ENCODE measurements at regions not wholly inside any gene's neighbourhood (a gene's known extent, or its start where the extent isn't known, plus 50 kb on each side); places are given as distances from the start of the nearest gene placed in this dataset.

DNA sequence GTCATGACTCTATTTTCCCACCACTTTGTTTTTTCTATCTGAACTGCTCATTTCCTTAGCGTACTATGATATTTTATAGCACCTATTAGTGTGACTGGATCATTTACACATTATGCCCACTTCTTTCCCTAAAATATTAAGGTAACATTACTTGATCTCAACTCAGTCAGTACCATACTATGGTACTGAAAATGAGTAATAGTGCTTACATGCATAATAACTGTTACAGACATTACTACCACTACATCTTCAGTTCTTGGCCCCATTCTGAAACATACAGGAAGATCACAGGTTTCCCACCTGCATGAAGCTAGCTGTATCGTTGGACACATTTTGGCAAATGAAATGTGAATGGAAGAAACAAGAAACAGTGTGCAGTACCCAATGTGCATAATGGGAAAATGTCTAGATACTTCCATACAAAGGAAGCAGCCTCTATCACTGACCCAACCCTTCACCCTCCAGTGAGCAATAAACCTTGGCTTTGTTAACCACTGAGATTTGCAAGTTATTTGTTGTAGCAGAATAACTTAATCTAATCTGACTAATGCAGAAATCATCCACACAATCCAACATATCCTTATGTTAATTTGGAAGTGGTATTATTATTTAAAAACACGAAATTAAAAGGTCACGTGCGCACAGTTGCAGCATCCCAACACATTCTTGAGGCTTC is 108.6 kb upstream of the DOK5 start:
- Histone ChIP-seq H3K27me3 (ENCODE audit: control insufficient read depth, insufficient read depth, low read length) (no peaks in the 10 kb centered on the region), H3K4me3 (ENCODE audit: low read length) (no peak overlapping the region), H3K9me3 (ENCODE audit: control insufficient read depth, low read depth, low read length) (no peaks in the 10 kb centered on the region), H3K36me3 (ENCODE audit: control insufficient read depth, low read depth, low read length) (no peaks in the 10 kb centered on the region), H3K27ac (ENCODE audit: low read length) (no peak overlapping the region), H3K9ac (ENCODE audit: low read length) (no peak overlapping the region), H3K4me1 (ENCODE audit: control insufficient read depth, low read depth, low read length) (peaks cover 7% of the 10 kb centered on the region)

DNA sequence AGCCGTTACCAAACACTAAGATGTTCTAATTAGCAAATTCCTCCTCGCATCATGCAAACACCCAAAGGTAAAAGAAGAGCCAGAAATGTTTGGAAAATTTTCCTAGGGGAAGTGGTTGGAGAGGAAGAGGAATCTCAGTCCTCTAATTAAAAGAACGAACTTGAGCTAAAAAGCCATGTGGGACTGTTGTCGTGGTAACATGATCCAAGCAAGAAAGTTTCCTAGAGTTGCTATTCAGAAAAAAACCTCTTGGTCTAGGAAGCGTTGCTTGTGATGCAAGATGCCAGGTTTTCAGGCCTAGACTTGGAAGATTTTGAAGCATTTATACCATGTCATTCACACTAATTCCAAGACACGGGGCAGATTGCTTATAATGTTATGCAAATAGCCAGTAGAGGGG is 106.8 kb upstream of the DOK5 start:
- no peak overlapping the region for H3K4me3 ChIP-seq (ENCODE audit: low read length)
- peaks cover 7% of the 10 kb centered on the region for H3K4me1 ChIP-seq (ENCODE audit: control insufficient read depth, low read depth, low read length)
- no peaks in the 10 kb centered on the region for H3K9me3 ChIP-seq (ENCODE audit: control insufficient read depth, low read depth, low read length)
- no peaks in the 10 kb centered on the region for H3K27me3 ChIP-seq (ENCODE audit: control insufficient read depth, insufficient read depth, low read length)
- H3K36me3 ChIP-seq (ENCODE audit: control insufficient read depth, low read depth, low read length) = no peaks in the 10 kb centered on the region
- H3K9ac ChIP-seq (ENCODE audit: low read length) = no peak overlapping the region
- no peak overlapping the region for H3K27ac ChIP-seq (ENCODE audit: low read length)

DNA sequence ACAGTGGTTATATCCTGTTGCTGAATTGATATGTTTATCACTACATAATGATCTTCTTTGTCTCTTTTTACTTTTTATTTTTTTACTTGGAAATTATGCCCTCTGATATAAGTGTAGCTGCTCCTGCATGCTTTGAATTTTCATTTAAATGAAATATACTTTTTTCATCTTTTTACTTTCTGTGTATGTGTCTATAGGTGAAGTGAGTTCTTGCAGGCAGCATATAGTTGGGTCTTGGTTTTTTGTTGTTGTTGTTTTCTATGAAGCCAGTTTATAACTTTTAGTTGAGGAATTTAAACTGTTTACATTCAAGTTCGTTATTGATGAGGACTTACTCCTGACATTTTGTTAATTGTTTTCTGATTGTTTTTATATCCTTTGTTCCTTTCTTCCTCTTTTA is 103.1 kb upstream of the DOK5 start:
- Histone ChIP-seq H3K9me3 (ENCODE audit: control insufficient read depth, low read depth, low read length) (no peaks in the 10 kb centered on the region), H3K27ac (ENCODE audit: low read length) (no peak overlapping the region), H3K4me3 (ENCODE audit: low read length) (no peak overlapping the region), H3K27me3 (ENCODE audit: control insufficient read depth, insufficient read depth, low read length) (no peaks in the 10 kb centered on the region), H3K9ac (ENCODE audit: low read length) (no peak overlapping the region), H3K36me3 (ENCODE audit: control insufficient read depth, low read depth, low read length) (no peaks in the 10 kb centered on the region), H3K4me1 (ENCODE audit: control insufficient read depth, low read depth, low read length) (peaks cover 7% of the 10 kb centered on the region)

GRCh38 chr20:54377992-54378773 is 97.2 kb upstream of the DOK5 start:
- no peak overlapping the region for H3K4me3 ChIP-seq (ENCODE audit: low read length)
- peaks cover 7% of the 10 kb centered on the region for H3K4me1 ChIP-seq (ENCODE audit: control insufficient read depth, low read depth, low read length)
- no peak overlapping the region for H3K27ac ChIP-seq (ENCODE audit: low read length)
- H3K9me3 ChIP-seq (ENCODE audit: control insufficient read depth, low read depth, low read length) = no peaks in the 10 kb centered on the region
- no peak overlapping the region for H3K9ac ChIP-seq (ENCODE audit: low read length)
- no peaks in the 10 kb centered on the region for H3K36me3 ChIP-seq (ENCODE audit: control insufficient read depth, low read depth, low read length)
- H3K27me3 ChIP-seq (ENCODE audit: control insufficient read depth, insufficient read depth, low read length) = no peaks in the 10 kb centered on the region

DNA sequence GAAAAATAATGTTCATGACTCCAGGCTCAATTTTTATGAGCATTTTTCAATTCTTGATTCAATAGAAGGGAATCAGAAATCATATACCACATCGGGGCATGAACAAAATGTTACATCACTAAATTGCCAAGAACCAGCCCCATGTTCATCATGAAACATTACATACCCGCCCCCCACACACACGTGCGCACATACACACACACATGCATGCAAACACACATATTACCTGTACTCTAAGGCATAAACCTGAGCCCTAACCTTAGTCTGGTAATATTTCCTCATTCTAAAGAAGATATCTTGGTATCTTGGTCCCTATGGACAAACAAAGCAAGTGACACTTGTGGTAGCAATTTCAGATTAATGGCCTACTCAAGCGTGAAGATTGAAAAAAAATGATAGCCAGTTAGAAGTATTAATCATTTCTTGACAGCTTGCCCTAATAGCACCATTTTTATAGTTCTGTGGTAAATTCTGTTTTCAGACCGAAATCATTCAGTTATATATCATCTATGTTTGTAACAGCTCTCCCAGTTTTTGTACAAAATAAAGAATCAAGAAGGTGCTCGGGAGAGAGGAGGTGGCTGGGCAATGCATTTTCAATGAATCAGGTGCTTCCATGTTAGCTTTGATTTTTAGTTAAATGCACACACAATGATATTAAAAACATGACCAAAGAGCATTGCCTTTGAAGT is 95.4 kb upstream of the DOK5 start:
- no peaks in the 10 kb centered on the region for H3K9me3 ChIP-seq (ENCODE audit: control insufficient read depth, low read depth, low read length)
- no peak overlapping the region for H3K4me3 ChIP-seq (ENCODE audit: low read length)
- no peaks in the 10 kb centered on the region for H3K27me3 ChIP-seq (ENCODE audit: control insufficient read depth, insufficient read depth, low read length)
- H3K9ac ChIP-seq (ENCODE audit: low read length) = no peak overlapping the region
- no peak overlapping the region for H3K27ac ChIP-seq (ENCODE audit: low read length)
- no peaks in the 10 kb centered on the region for H3K36me3 ChIP-seq (ENCODE audit: control insufficient read depth, low read depth, low read length)
- H3K4me1 ChIP-seq (ENCODE audit: control insufficient read depth, low read depth, low read length) = peaks cover 7% of the 10 kb centered on the region

GRCh38 chr20:54382419-54382818 is 93.0 kb upstream of the DOK5 start:
- no peaks in the 10 kb centered on the region for H3K27me3 ChIP-seq (ENCODE audit: control insufficient read depth, insufficient read depth, low read length)
- H3K4me1 ChIP-seq (ENCODE audit: control insufficient read depth, low read depth, low read length) = peaks cover 7% of the 10 kb centered on the region
- H3K4me3 ChIP-seq (ENCODE audit: low read length) = no peak overlapping the region
- no peak overlapping the region for H3K9ac ChIP-seq (ENCODE audit: low read length)
- no peaks in the 10 kb centered on the region for H3K9me3 ChIP-seq (ENCODE audit: control insufficient read depth, low read depth, low read length)
- no peak overlapping the region for H3K27ac ChIP-seq (ENCODE audit: low read length)
- no peaks in the 10 kb centered on the region for H3K36me3 ChIP-seq (ENCODE audit: control insufficient read depth, low read depth, low read length)

GRCh38 chr20:54385746-54386145 is 89.6 kb upstream of the DOK5 start:
- no peak overlapping the region for H3K27ac ChIP-seq (ENCODE audit: low read length)
- no peak overlapping the region for H3K4me3 ChIP-seq (ENCODE audit: low read length)
- H3K27me3 ChIP-seq (ENCODE audit: control insufficient read depth, insufficient read depth, low read length) = no peaks in the 10 kb centered on the region
- no peaks in the 10 kb centered on the region for H3K36me3 ChIP-seq (ENCODE audit: control insufficient read depth, low read depth, low read length)
- no peak overlapping the region for H3K9ac ChIP-seq (ENCODE audit: low read length)
- H3K4me1 ChIP-seq (ENCODE audit: control insufficient read depth, low read depth, low read length) = peaks cover 7% of the 10 kb centered on the region
- H3K9me3 ChIP-seq (ENCODE audit: control insufficient read depth, low read depth, low read length) = no peaks in the 10 kb centered on the region

DNA sequence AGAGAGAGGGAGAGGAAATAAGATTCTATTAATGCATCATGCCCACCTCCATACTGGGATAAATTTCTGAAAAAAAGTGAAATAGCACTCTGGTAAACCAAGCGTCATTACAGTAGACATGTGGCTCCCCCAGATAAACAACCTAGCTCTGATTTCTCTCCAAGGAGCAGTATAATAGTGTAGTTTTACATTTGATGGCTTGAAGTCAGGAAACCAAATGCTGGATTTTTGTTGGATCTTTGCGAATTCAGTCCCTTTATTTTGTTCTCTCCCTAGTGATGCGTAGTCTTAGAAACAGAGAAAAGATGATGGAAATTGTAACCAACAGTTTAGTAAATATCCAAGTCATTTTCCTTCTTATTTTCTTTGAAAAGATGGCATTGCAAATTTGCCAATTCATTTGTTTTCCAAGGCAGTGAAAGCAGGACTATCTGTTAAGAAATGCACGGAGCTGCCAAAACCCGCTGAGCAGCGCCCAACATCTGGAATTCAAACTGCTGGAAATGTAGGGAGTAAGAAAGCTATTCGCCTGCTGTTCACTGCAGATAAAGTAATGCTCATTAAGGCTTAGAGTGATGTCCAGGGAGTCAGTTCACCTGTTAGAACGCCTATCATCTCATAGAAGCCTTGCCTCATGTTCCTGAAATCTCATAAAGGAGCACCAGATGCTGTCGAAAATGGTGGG is 85.7 kb upstream of the DOK5 start:
- Histone ChIP-seq H3K36me3 (ENCODE audit: control insufficient read depth, low read depth, low read length) (no peaks in the 10 kb centered on the region), H3K27ac (ENCODE audit: low read length) (no peak overlapping the region), H3K9ac (ENCODE audit: low read length) (no peak overlapping the region), H3K9me3 (ENCODE audit: control insufficient read depth, low read depth, low read length) (no peaks in the 10 kb centered on the region), H3K4me1 (ENCODE audit: control insufficient read depth, low read depth, low read length) (no peaks in the 10 kb centered on the region), H3K27me3 (ENCODE audit: control insufficient read depth, insufficient read depth, low read length) (no peaks in the 10 kb centered on the region), H3K4me3 (ENCODE audit: low read length) (no peak overlapping the region)

DNA sequence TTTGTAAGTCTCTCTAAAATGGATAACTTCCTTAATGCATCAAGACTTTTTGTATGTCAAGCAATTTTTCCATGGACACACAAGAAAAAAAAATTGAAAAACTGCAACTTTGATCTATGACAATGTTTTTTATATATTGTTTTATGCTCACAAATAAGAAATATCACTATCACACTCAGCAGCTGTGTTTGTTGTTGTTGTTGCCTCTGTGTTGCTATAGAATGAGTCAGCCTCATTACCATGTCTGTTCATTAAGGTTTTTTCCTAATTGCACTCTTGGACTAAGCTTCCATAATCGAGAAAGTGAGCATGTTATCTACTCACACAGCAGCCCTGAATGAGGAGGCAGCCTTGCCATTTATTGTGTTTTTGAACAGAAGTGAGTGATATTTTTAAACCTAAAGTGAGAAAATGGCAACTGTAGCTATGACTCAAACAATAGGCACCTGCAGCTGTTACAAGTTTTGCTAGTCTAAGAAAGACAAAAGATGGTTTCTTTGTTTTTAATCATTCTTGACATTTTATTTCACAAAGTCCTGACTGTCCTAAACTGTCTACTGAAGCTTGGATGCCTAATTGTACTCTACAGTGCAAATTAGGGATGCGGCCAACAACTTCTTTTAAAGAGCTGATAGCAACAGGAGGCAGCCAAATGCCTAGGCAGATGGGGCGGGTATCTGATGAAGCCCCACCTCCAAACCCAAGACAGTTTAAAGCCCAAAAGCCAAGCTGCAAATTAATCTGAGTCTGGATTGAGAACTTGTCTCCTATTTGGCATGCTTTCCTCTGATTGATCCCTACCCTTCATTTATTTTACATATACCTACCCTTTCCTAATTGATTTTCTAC is 77.9 kb upstream of the DOK5 start:
- no peaks in the 10 kb centered on the region for H3K36me3 ChIP-seq (ENCODE audit: control insufficient read depth, low read depth, low read length)
- H3K4me3 ChIP-seq (ENCODE audit: low read length) = no peak overlapping the region
- no peaks in the 10 kb centered on the region for H3K9me3 ChIP-seq (ENCODE audit: control insufficient read depth, low read depth, low read length)
- no peak overlapping the region for H3K27ac ChIP-seq (ENCODE audit: low read length)
- peaks cover 9% of the 10 kb centered on the region for H3K4me1 ChIP-seq (ENCODE audit: control insufficient read depth, low read depth, low read length)
- no peak overlapping the region for H3K9ac ChIP-seq (ENCODE audit: low read length)
- no peaks in the 10 kb centered on the region for H3K27me3 ChIP-seq (ENCODE audit: control insufficient read depth, insufficient read depth, low read length)

DNA sequence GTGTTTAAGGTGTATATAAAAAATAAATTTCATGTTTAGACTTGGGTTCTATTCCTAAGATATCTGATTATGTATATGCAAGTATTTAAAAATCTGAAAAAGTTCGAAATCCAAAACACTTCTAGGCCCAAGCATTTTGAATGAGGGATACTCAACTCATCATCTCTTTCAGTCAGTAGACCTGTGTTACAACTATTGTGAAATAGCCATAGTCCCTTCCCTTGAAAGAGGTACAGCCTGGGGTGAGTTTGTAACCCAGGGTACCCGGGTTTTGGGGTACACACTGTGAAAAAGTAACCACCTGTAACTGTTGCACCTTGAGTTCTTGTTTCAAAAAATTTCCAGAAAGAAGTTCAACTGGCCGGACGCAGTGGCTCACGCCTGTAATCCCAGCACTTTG is 76.6 kb upstream of the DOK5 start:
- Histone ChIP-seq H3K9me3 (ENCODE audit: control insufficient read depth, low read depth, low read length) (no peaks in the 10 kb centered on the region), H3K27me3 (ENCODE audit: control insufficient read depth, insufficient read depth, low read length) (no peaks in the 10 kb centered on the region)

DNA sequence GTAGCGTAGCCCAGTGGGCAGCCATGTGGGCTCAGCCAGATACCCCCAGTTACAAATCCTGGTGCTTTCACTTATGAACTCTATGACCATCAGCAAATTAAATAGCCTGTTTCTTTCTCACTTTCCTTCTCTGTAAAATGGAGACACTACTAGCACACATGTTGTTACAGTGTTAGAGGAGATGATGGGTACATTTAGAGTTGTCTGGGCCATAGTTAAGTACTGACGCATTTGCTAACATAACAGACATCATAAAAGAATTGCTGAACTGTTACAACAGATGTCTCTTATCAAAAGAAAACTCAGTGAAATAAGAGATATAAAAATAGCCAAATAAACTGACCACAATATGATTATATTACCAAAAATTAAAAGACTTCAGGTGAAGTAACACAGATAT is 69.9 kb upstream of the DOK5 start:
- Histone ChIP-seq H3K4me1 (ENCODE audit: control insufficient read depth, low read depth, low read length) (no peaks in the 10 kb centered on the region), H3K36me3 (ENCODE audit: control insufficient read depth, low read depth, low read length) (no peaks in the 10 kb centered on the region), H3K27ac (ENCODE audit: low read length) (no peak overlapping the region), H3K4me3 (ENCODE audit: low read length) (no peak overlapping the region), H3K9ac (ENCODE audit: low read length) (no peak overlapping the region), H3K9me3 (ENCODE audit: control insufficient read depth, low read depth, low read length) (no peaks in the 10 kb centered on the region), H3K27me3 (ENCODE audit: control insufficient read depth, insufficient read depth, low read length) (no peaks in the 10 kb centered on the region)

More for the DNA sequence above, 76.6 kb upstream of the DOK5 start:
- H3K4me3 ChIP-seq (ENCODE audit: low read length) = no peak overlapping the region
- no peaks in the 10 kb centered on the region for H3K36me3 ChIP-seq (ENCODE audit: control insufficient read depth, low read depth, low read length)
- H3K27ac ChIP-seq (ENCODE audit: low read length) = no peak overlapping the region
- H3K4me1 ChIP-seq (ENCODE audit: control insufficient read depth, low read depth, low read length) = peaks cover 9% of the 10 kb centered on the region
- no peak overlapping the region for H3K9ac ChIP-seq (ENCODE audit: low read length)
